GM10266 (cell line): ENCODE measurements at regions not wholly inside any gene's neighbourhood (a gene's known extent, or its start where the extent isn't known, plus 50 kb on each side); places are given as distances from the start of the nearest gene placed in this dataset.

Experiments used
- DNase-seq: peaks from one replicate; pipeline ENCODE4 v3.0.0; 2012; ENCODE audit errors: extremely low spot score
- CTCF ChIP-seq: IDR thresholded peaks from 2 replicates; pipeline ENCODE4 v1.5.1; 2012; ENCODE audit warnings: mild to moderate bottlenecking, low read depth; ENCODE audit not compliant: control insufficient read depth, insufficient read depth; ENCODE audit errors: missing control alignments

- no peak for DNase-seq
- no peak for TF ChIP-seq CTCF
Measured at GRCh38 chr1:5513846-5514526, 478.2 kb downstream of the NPHP4 start.

GRCh38 chr1:5513179-5513578 is 479.0 kb downstream of the NPHP4 start:
- TF ChIP-seq CTCF: no peak
- DNase-seq: no peak

GRCh38 chr1:5511381-5512097 is 480.7 kb downstream of the NPHP4 start:
- no peak for DNase-seq
- no peak for TF ChIP-seq CTCF

GRCh38 chr1:5509664-5510452 is 482.4 kb downstream of the NPHP4 start:
- peak; percentile 76 for DNase-seq
- peak; percentile 91 for TF ChIP-seq CTCF

- TF ChIP-seq CTCF: no peak
- DNase-seq: no peak
Measured at GRCh38 chr1:5508669-5509330, 483.4 kb downstream of the NPHP4 start.

- no peak for DNase-seq
- no peak for TF ChIP-seq CTCF
Measured at GRCh38 chr1:5507340-5507739, 484.9 kb downstream of the NPHP4 start.
